Lung (tissue), 11 donors: ENCODE measurements at regions not wholly inside any gene's neighbourhood (a gene's known extent, or its start where the extent isn't known, plus 50 kb on each side); places are given as distances from the start of the nearest gene placed in this dataset.
"Not testable (repeated sequence)": the region's sequence is repeated elsewhere in the genome, so short reads cannot be mapped to it uniquely, and the experiment has no call there.

Experiments used
- ATAC-seq: fragments of 200-7000 bp; cut with Tn5 transposase; one replicate; pipeline ENCODE4 v1.9.1; 2020; ENCODE audit warnings: moderate number of reproducible peaks; ENCODE audit not compliant: insufficient read depth, low FRiP score
- DNase-seq, 3 donors: peaks; one replicate each; pipeline ENCODE4 v3.0.0-alpha.2; 2013 to 2017
- H3K27ac ChIP-seq, 2 donors: one replicate each; pipeline ENCODE4 v1.5.1; 2013; ENCODE audit warnings: mild to moderate bottlenecking in 2 of 2, moderate library complexity in 2 of 2, control low read depth in 1 of 2, inconsistent platforms in 1 of 2, low read depth in 1 of 2, low read length in 1 of 2
- H3K27me3 ChIP-seq, 3 donors: one replicate each; pipeline ENCODE4 v1.5.1; 2013; ENCODE audit warnings: low read length in 2 of 3; ENCODE audit not compliant: control insufficient read depth in 3 of 3, insufficient read depth in 3 of 3
- H3K36me3 ChIP-seq, 4 donors: one replicate each; pipeline ENCODE4 v1.5.1; 2013; ENCODE audit warnings: low read length in 4 of 4, mild to moderate bottlenecking in 1 of 4, moderate library complexity in 1 of 4; ENCODE audit not compliant: control insufficient read depth in 4 of 4, insufficient read depth in 4 of 4
- H3K4me1 ChIP-seq, 5 donors: one replicate each; pipeline ENCODE4 v1.5.1; 2013; ENCODE audit warnings: low read length in 5 of 5, mild to moderate bottlenecking in 2 of 5, moderate library complexity in 1 of 5; ENCODE audit not compliant: control insufficient read depth in 5 of 5, insufficient read depth in 5 of 5
- H3K4me3 ChIP-seq: one replicate; pipeline ENCODE4 v1.5.1; 2013; ENCODE audit warnings: mild to moderate bottlenecking, control low read depth, moderate library complexity
- H3K9ac ChIP-seq, 2 donors: one replicate each; pipeline ENCODE4 v1.5.1; 2013; ENCODE audit warnings: low read length in 2 of 2, control low read depth in 1 of 2; ENCODE audit not compliant: insufficient read depth in 1 of 2
- H3K9me3 ChIP-seq, 4 donors: one replicate each; pipeline ENCODE4 v1.5.1; 2013; ENCODE audit warnings: low read length in 3 of 4, mild to moderate bottlenecking in 1 of 4, moderate library complexity in 1 of 4; ENCODE audit not compliant: control insufficient read depth in 4 of 4, insufficient read depth in 3 of 4
- CTCF ChIP-seq: IDR thresholded peaks from 2 replicates; pipeline ENCODE4 v1.5.1; 2012; ENCODE audit warnings: mild to moderate bottlenecking; ENCODE audit errors: control extremely low read depth, extremely low read depth
- WGBS, 2 donors: extraction: QIAGEN DNeasy Blood & Tissue Kit; methylation state at CpG; one replicate each; pipeline ENCODE4 v1.1.7; 2013; 5-methylcytosine and 5-hydroxymethylcytosine counted together
- donor health status: control.
- donor health status: control.
- donor health status: Bipolar disorder and iron deficiency.
- donor health status: healthy.
- donor health status: DM: yes; HTN: yes; CAD: no.

DNA sequence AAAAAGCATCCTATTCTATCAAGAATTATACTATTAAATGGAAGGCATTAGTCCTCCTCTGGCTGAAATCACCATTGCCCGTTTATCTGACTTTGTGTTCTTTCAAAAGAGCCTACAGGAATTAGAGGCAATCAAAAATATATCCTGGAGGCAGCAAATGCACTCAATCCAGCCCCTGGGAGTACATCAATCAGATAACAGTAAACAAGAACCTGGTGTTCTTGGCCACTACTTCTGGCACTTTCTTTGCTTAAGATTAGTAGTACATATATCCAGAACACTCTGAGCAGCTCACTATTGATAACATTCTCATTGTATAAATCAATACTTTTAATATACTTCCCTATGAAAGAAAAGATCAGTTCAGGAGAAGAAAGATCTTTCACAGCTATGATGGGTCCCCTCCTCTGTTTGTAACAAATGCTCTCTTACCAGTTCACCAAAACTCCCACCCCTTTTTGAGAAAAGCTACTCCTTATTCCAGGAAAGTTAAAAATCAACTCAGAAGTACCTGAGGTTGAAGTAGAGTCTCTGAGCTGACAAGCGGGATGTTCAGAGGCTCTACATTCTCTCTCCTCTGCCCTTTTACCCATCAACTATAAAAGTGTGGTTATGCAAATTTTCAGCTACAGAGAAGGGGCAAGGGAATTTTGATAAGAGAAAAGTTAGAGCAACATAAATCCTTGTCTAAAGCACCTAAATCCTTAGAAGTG, 176.0 kb downstream of the COX18 start:
- ATAC-seq (peak; percentile 44), DNase-seq (peak in 2 of 3 donors; percentile 13 to 39)
- Histone ChIP-seq H3K4me3 (no peak overlapping the region), H3K36me3 (no peaks in the 10 kb centered on the region), H3K27ac (no peak overlapping the region), H3K4me1 (peaks cover 0 to 6% (median 0%) of the 10 kb centered on the region in 5 donors), H3K27me3 (no peaks in the 10 kb centered on the region), H3K9ac (no peak overlapping the region), H3K9me3 (no peaks in the 10 kb centered on the region)
- 45 to 67% methylated on average over 2 of the region's 2 CpGs for WGBS, 2 donors
- TF ChIP-seq CTCF = no peak

- Histone ChIP-seq H3K27ac (no peak overlapping the region), H3K4me3 (no peak overlapping the region), H3K9me3 (peaks cover 0 to 2% (median 0%) of the 10 kb centered on the region in 4 donors), H3K4me1 (peaks cover 0 to 5% (median 0%) of the 10 kb centered on the region in 5 donors), H3K9ac (no peak overlapping the region), H3K36me3 (no peaks in the 10 kb centered on the region), H3K27me3 (no peaks in the 10 kb centered on the region)
- 52 to 82% methylated on average over 2 of the region's 2 CpGs for WGBS, 2 donors
- no peak for ATAC-seq
- no peak for DNase-seq
- no peak for TF ChIP-seq CTCF
Observed at GRCh38 chr4:72888331-72888730, 181.2 kb downstream of the COX18 start.

DNA sequence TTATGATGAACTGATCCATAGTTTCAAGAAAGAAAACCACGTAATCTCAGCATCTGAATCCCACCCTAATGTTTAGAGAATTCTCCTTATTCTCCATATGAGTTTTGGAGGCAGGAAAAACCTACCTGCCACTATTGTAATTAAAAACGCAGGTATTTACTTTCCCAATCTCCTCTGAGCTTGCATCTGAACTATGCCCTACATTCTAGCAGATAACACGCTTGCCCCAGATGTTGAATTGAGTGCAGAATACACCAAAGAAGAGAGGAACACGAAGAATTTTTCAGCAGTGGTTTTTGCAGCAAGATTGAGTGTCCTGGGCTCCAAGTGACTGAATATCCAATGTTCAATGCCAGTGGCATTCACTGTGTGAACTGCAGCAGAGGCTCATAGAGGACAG, 182.4 kb downstream of the COX18 start:
- no peak for ATAC-seq
- Histone ChIP-seq H3K27ac (no peak overlapping the region), H3K27me3 (no peaks in the 10 kb centered on the region), H3K4me1 (no peaks in the 10 kb centered on the region), H3K4me3 (no peak overlapping the region), H3K9me3 (peaks cover 0 to 2% (median 0%) of the 10 kb centered on the region in 4 donors), H3K36me3 (no peaks in the 10 kb centered on the region), H3K9ac (no peak overlapping the region)
- no peak for DNase-seq
- TF ChIP-seq CTCF = no peak
- 64 to 78% methylated on average over 4 of the region's 4 CpGs for WGBS, 2 donors

GRCh38 chr4:72886602-72887001, 182.9 kb downstream of the COX18 start:
- H3K4me1 ChIP-seq = no peaks in the 10 kb centered on the region
- H3K27me3 ChIP-seq = no peaks in the 10 kb centered on the region
- no peak for ATAC-seq
- no peak for DNase-seq
- H3K9me3 ChIP-seq = peaks cover 0 to 2% (median 0%) of the 10 kb centered on the region in 4 donors
- 91 to 95% methylated on average over 1 of the region's 1 CpG for WGBS, 2 donors
- H3K36me3 ChIP-seq = no peaks in the 10 kb centered on the region
- no peak overlapping the region for H3K9ac ChIP-seq
- no peak for TF ChIP-seq CTCF
- H3K27ac ChIP-seq = no peak overlapping the region
- H3K4me3 ChIP-seq = no peak overlapping the region

DNA sequence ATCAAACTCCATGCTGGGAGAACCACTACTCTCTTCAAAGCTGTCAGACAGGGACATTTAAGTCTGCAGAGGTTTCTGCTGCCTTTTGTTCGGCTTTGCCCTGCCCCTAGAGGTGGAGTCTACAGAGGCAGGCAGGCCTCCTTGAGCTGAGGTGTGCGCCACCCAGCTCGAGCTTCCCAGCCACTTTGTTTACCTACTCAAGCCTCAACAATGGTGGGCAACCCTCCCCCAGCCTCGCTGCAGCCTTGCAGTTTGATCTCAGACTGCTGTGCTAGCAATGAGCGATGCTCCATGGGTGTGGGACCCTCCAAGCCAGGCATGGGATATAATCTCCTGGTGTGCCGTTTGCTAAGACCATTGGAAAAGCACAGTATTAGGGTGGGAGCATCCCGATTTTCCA, 185.3 kb downstream of the COX18 start:
- not testable (repeated sequence) for ATAC-seq, H3K9me3 ChIP-seq, H3K4me3 ChIP-seq, H3K27me3 ChIP-seq, H3K27ac ChIP-seq, H3K4me1 ChIP-seq, DNase-seq, H3K9ac ChIP-seq, H3K36me3 ChIP-seq
- WGBS, 2 donors = 87 to 91% methylated on average over 7 of the region's 7 CpGs
